Heart right ventricle (tissue), 16 donors: ENCODE measurements at regions not wholly inside any gene's neighbourhood (a gene's known extent, or its start where the extent isn't known, plus 50 kb on each side); places are given as distances from the start of the nearest gene placed in this dataset.

Experiments
- ATAC-seq, 8 donors: fragments of 200-7000 bp; cut with Tn5 transposase; one replicate each; pipeline ENCODE4 v1.9.1; 2020; ENCODE audit warnings: mild to moderate bottlenecking in 8 of 8, moderate library complexity in 8 of 8, moderate number of reproducible peaks in 1 of 8
- DNase-seq, 2 donors: peaks; one replicate each; pipeline ENCODE4 v3.0.0-alpha.2; 2020
- H3K27ac ChIP-seq, 10 donors: fragments of 200-600 bp; sonication (generic) in 2 of 10; one replicate each; pipeline versions ENCODE4 v1.5.0 to v1.8.0; 2020 to 2022; ENCODE audit warnings: mild to moderate bottlenecking in 3 of 10
- H3K27me3 ChIP-seq, 7 donors: fragments of 200-600 bp; one replicate each; pipeline ENCODE4 v1.8.0; 2021 to 2022; ENCODE audit warnings: mild to moderate bottlenecking in 2 of 7
- H3K36me3 ChIP-seq, 9 donors: fragments of 200-600 bp; sonication (generic) in 1 of 9; one replicate each; pipeline versions ENCODE4 v1.5.0 to v1.8.0; 2020 to 2022; ENCODE audit warnings: mild to moderate bottlenecking in 2 of 9
- H3K4me1 ChIP-seq, 9 donors: fragments of 200-600 bp; sonication (generic) in 1 of 9; one replicate each; pipeline versions ENCODE4 v1.5.0 to v1.8.0; 2020 to 2022; ENCODE audit warnings: mild to moderate bottlenecking in 4 of 9
- H3K4me3 ChIP-seq, 10 donors: fragments of 200-600 bp; sonication (generic) in 2 of 10; one replicate each; pipeline versions ENCODE4 v1.5.0 to v1.8.0; 2020 to 2022; ENCODE audit warnings: mild to moderate bottlenecking in 7 of 10, moderate library complexity in 2 of 10
- H3K9me3 ChIP-seq, 11 donors: fragments of 200-600 bp in 10 of 11; sonication (generic) in 2 of 11; one replicate each; pipeline versions ENCODE4 v1.5.0 to v1.8.0; 2013 to 2022; ENCODE audit warnings: mild to moderate bottlenecking in 2 of 11, control low read depth in 1 of 11, moderate library complexity in 1 of 11
- WGBS, 2 donors: extraction: QIAGEN DNeasy Blood & Tissue Kit; methylation state at CpG; one replicate each; pipeline ENCODE4 v1.1.7; 2013; ENCODE audit warnings: inconsistent platforms in 1 of 2; 5-methylcytosine and 5-hydroxymethylcytosine counted together
- intact Hi-C, 10 donors: fragments of 100-400 bp; cut with DNase I; formaldehyde crosslinking; loops; one replicate each; pipeline versions ENCODE4 v1.11.1 to v1.14.2; 2022
- TF ChIP-seq, protein P1 (sequence below), 9 donors: fragments of 200-600 bp; sonication (generic) in 2 of 9; IDR thresholded peaks; one replicate each; pipeline versions ENCODE4 v1.5.0 to v1.8.0; 2021 to 2022; ENCODE audit warnings: antibody characterized with exemption in 9 of 9, mild to moderate bottlenecking in 5 of 9, moderate library complexity in 1 of 9
- donor health status: Arrhythmogenic right ventricular cardiomyopathy.
- donor health status: ischemic (EF 13 %, LVEDD 7.1; RV severe dilation, severe dysfunction).
- donor health status: healthy with polysubstance abuse.
- donor health status: DM: no; HTN: yes; CAD: no.
- donor health status: DM: no; HTN: no; CAD: no.
- donor health status: ischemic (EF 25% LVEDD 6.9; RV normal size, moderate dysfunction).
- donor health status: ischemic (EF 25% LVEDD 5.7; RV mildly dilated, moderate dysfunction).
- donor health status: healthy.
- donor health status: DM: yes; HTN: yes; CAD: no.
- donor health status: Ischemic cardiomyopathy.
- donor health status: ischemic (EF 35%, LVEDD 5.7; RV mildly dilated, moderate dysfunction).
- donor health status: nonischemic (EF 11% LVEDD 7.7; RV severe dilation, severe dysfunction).
- donor health status: DM: yes; HTN: yes; CAD: no.
- donor health status: PGD.
- donor health status: ischemic (EF 29% LVEDD 5.4; RV normal size, mild dysfunction).
- donor health status: nonischemic (EF 23%, LVEDD 6.1; RV moderate dilation, normal function).

DNA sequence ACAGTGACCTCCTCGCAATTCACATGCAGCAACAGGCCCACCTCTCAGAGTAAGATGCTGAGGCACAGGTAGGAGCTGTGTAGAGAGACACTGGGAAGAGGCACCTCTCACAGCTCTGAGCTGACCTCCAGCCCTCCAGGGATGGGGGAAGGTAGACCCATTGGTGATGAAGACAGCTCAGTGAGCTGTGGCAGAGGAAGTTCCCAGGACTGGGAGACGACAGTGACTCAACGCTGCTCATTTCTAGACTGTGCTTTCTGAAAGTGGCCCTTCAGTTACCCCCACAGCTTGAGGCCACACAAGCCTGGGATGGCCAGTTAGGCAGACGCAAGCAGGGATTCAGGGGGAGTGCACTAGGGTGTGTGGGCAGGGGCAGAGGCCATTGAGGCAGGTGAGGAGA lies 2073.2 kb downstream of the TP53TG3F start:
- H3K9me3 ChIP-seq = peaks cover 0 to 26% (median 0%) of the 10 kb centered on the region in 11 donors
- no peak overlapping the region for H3K4me3 ChIP-seq
- no peaks in the 10 kb centered on the region for H3K4me1 ChIP-seq
- ATAC-seq = no peak
- intact Hi-C loops = no loop called here
- no peaks in the 10 kb centered on the region for H3K36me3 ChIP-seq
- TF ChIP-seq, protein P1, sequence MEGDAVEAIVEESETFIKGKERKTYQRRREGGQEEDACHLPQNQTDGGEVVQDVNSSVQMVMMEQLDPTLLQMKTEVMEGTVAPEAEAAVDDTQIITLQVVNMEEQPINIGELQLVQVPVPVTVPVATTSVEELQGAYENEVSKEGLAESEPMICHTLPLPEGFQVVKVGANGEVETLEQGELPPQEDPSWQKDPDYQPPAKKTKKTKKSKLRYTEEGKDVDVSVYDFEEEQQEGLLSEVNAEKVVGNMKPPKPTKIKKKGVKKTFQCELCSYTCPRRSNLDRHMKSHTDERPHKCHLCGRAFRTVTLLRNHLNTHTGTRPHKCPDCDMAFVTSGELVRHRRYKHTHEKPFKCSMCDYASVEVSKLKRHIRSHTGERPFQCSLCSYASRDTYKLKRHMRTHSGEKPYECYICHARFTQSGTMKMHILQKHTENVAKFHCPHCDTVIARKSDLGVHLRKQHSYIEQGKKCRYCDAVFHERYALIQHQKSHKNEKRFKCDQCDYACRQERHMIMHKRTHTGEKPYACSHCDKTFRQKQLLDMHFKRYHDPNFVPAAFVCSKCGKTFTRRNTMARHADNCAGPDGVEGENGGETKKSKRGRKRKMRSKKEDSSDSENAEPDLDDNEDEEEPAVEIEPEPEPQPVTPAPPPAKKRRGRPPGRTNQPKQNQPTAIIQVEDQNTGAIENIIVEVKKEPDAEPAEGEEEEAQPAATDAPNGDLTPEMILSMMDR (IDR thresholded peaks at IDR 0.05) = no peak
- no peaks in the 10 kb centered on the region for H3K27me3 ChIP-seq
- whole genome bisulfite sequencing, 2 donors = 62 to 75% methylated on average over 4 of the region's 4 CpGs
- H3K27ac ChIP-seq = no peak overlapping the region
- DNase-seq = no peak

GRCh38 chr16:35533683-35534082 lies 2074.3 kb downstream of the TP53TG3F start:
- Histone ChIP-seq H3K27ac (no peak overlapping the region), H3K4me3 (no peak overlapping the region), H3K4me1 (no peaks in the 10 kb centered on the region), H3K9me3 (peaks cover 0 to 31% (median 0%) of the 10 kb centered on the region in 11 donors), H3K36me3 (no peaks in the 10 kb centered on the region), H3K27me3 (no peaks in the 10 kb centered on the region)
- ATAC-seq = no peak
- 55 to 71% methylated on average over 2 of the region's 2 CpGs for WGBS, 2 donors
- DNase-seq = no peak
- intact Hi-C loops = no loop called here
- TF ChIP-seq, protein P1 (IDR thresholded peaks at IDR 0.05) = no peak

DNA sequence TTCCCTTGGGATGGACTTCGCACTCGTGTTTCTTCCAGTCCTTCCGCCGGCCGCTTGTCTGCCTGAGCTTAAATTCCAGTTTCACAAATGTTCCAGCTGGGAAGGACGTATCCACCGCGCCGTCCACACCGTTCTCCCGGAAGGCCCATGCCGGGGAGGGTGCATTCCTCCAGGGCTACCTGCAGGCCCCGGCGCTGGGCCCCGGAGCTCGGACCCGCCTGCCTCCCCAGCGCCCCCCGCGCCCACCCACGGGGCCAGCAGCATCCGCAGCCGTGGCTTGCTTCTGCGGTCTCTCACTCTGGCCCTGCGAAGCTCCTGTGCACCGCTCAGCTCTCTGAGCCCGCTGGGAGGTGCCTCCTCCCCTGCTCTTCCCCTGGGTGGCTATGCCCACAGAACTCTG lies 2084.1 kb downstream of the TP53TG3F start:
- no peak overlapping the region for H3K4me3 ChIP-seq
- WGBS, 2 donors = 75 to 76% methylated on average over 26 to 27 of the region's 27 CpGs
- TF ChIP-seq, protein P1 (IDR thresholded peaks at IDR 0.05) = no peak
- peaks cover 0 to 55% (median 0%) of the 10 kb centered on the region in 11 donors for H3K9me3 ChIP-seq
- H3K27ac ChIP-seq = no peak overlapping the region
- intact Hi-C loops = no loop called here
- no peak for ATAC-seq
- no peaks in the 10 kb centered on the region for H3K36me3 ChIP-seq
- H3K4me1 ChIP-seq = no peaks in the 10 kb centered on the region
- H3K27me3 ChIP-seq = peaks cover 0 to 9% (median 0%) of the 10 kb centered on the region in 7 donors
- no peak for DNase-seq

- ATAC-seq (no peak), DNase-seq (no peak)
- H3K27me3 ChIP-seq = peaks cover 0 to 17% (median 8%) of the 10 kb centered on the region in 7 donors
- intact Hi-C loops = loop anchor here in 2 of 10 donors (10.0 kb wide), 1 partner anchor 58 kb away; no protein-coding TSS in a partner anchor
- H3K9me3 ChIP-seq = no peaks in the 10 kb centered on the region
- no peak overlapping the region for H3K27ac ChIP-seq
- TF ChIP-seq, protein P1 (IDR thresholded peaks at IDR 0.05) = no peak
- H3K36me3 ChIP-seq = no peaks in the 10 kb centered on the region
- no peaks in the 10 kb centered on the region for H3K4me1 ChIP-seq
- H3K4me3 ChIP-seq = no peak overlapping the region
- WGBS, 2 donors = 32 to 48% methylated on average over 31 of the region's 31 CpGs
These were observed 2093.4 kb downstream of the TP53TG3F start for GRCh38 chr16:35552763-35553162.
